OCI-LY3 (cell line): ENCODE measurements at regions not wholly inside any gene's neighbourhood (a gene's known extent, or its start where the extent isn't known, plus 50 kb on each side); places are given as distances from the start of the nearest gene placed in this dataset.

ENCODE experiments used
- H2AFZ ChIP-seq: fragments of 200-600, 300-600 bp; shearing (Covaris generic); 2 replicates; pipeline ENCODE4 v1.6.0; 2014; ENCODE audit warnings: antibody characterized with exemption, low read depth, low read length
- H3K27ac ChIP-seq: fragments of 200-600, 300-600 bp; sonication (generic); 2 replicates; pipeline ENCODE4 v1.5.1; 2014; ENCODE audit warnings: mild to moderate bottlenecking, low read length, moderate library complexity, mixed read lengths
- H3K27me3 ChIP-seq: fragments of 200-600, 300-600 bp; sonication (generic); 2 replicates; pipeline ENCODE4 v1.6.1; 2014; ENCODE audit warnings: low read depth, low read length, mixed read lengths
- H3K36me3 ChIP-seq: fragments of 200-600, 300-600 bp; sonication (generic); replicated peaks from 2 replicates; pipeline ENCODE3; 2014; ENCODE audit warnings: low read depth, low read length, mixed read lengths
- H3K4me1 ChIP-seq: fragments of 300-600, 200-600 bp; sonication (generic); 2 replicates; pipeline ENCODE4 v1.6.1; 2014; ENCODE audit warnings: low read length, mixed read lengths
- H3K4me2 ChIP-seq: fragments of 200-600, 300-600 bp; sonication (generic); 2 replicates; pipeline ENCODE4 v1.6.1; 2014; ENCODE audit warnings: low read length, mixed read lengths
- H3K4me3 ChIP-seq: fragments of 300-600, 200-600 bp; sonication (generic); 2 replicates; pipeline ENCODE4 v1.5.1; 2014; ENCODE audit warnings: antibody characterized with exemption, mild to moderate bottlenecking, low read length, moderate library complexity
- H3K79me2 ChIP-seq: fragments of 300-600, 200-600 bp; shearing (Covaris generic); 2 replicates; pipeline ENCODE4 v1.6.1; 2014; ENCODE audit warnings: mild to moderate bottlenecking, low read length, mixed read lengths
- H3K9ac ChIP-seq: fragments of 300-600, 200-600 bp; shearing (Covaris generic); 2 replicates; pipeline ENCODE4 v1.6.0; 2014; ENCODE audit warnings: mild to moderate bottlenecking, low read length, moderate library complexity
- H3K9me3 ChIP-seq: fragments of 200-600, 300-600 bp; shearing (Covaris generic); 2 replicates; pipeline ENCODE4 v1.6.1; 2014; ENCODE audit warnings: low read length, mixed read lengths; ENCODE audit not compliant: insufficient read depth
- H4K20me1 ChIP-seq: fragments of 200-600, 300-600 bp; sonication (generic); 2 replicates; pipeline ENCODE4 v1.6.1; 2016; ENCODE audit warnings: low read length, mixed read lengths; ENCODE audit not compliant: insufficient read depth
- CTCF ChIP-seq: fragments of 200-600, 300-600 bp; sonication (generic); IDR thresholded peaks from 2 replicates; pipeline ENCODE4 v1.5.1; 2014; ENCODE audit warnings: antibody characterized with exemption, low read length, low read depth
- EZH2phosphoT487 ChIP-seq: fragments of 200-600 bp; shearing (Covaris generic); IDR thresholded peaks from 2 replicates; pipeline ENCODE4 v1.6.1; 2018; ENCODE audit warnings: antibody characterized with exemption, mixed run types, low read depth

GRCh38 chr6:54770328-54770727 is 76.2 kb upstream of the FAM83B start:
- H3K9ac ChIP-seq: no peak overlapping the region
- H3K4me2 ChIP-seq: no peak overlapping the region
- H3K4me1 ChIP-seq: no peaks in the 10 kb centered on the region
- no peak overlapping the region for H3K4me3 ChIP-seq
- TF ChIP-seq EZH2phosphoT487 (no peak), CTCF (no peak)
- H3K27me3 ChIP-seq: no peaks in the 10 kb centered on the region
- no peaks in the 10 kb centered on the region for H3K36me3 ChIP-seq
- H3K79me2 ChIP-seq: no peaks in the 10 kb centered on the region
- no peak overlapping the region for H2AFZ ChIP-seq
- H3K27ac ChIP-seq: no peak overlapping the region
- no peaks in the 10 kb centered on the region for H3K9me3 ChIP-seq
- no peaks in the 10 kb centered on the region for H4K20me1 ChIP-seq

DNA sequence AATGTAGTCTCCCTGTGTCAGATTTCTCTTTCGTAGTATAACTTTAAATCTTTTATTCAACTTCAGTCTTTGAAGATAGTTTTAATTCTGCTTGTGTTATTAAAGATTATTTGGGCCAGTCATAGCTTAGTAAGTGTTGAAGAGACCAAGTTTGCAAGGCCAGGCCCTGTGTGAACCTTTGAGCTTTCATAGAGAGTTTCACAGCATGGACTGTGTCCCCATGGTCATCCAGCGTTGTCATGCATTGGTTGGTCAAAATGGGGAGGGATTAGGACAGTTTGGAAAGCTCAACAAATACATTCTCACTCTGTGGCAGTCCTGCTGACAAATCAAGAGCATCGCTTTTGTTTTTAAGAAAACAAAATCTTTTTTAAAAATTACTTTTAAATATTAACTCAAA is 74.6 kb upstream of the FAM83B start:
- Histone ChIP-seq H3K4me3 (no peak overlapping the region), H3K79me2 (no peaks in the 10 kb centered on the region), H2AFZ (no peak overlapping the region), H3K27me3 (no peaks in the 10 kb centered on the region), H3K4me2 (no peak overlapping the region), H3K36me3 (no peaks in the 10 kb centered on the region), H3K9me3 (no peaks in the 10 kb centered on the region), H3K9ac (no peak overlapping the region), H4K20me1 (no peaks in the 10 kb centered on the region), H3K27ac (no peak overlapping the region), H3K4me1 (no peaks in the 10 kb centered on the region)
- TF ChIP-seq EZH2phosphoT487 (no peak), CTCF (no peak)

GRCh38 chr6:54772610-54773009 is 74.0 kb upstream of the FAM83B start:
- H3K4me1 ChIP-seq: no peaks in the 10 kb centered on the region
- no peak overlapping the region for H2AFZ ChIP-seq
- H3K36me3 ChIP-seq: no peaks in the 10 kb centered on the region
- no peak overlapping the region for H3K4me3 ChIP-seq
- H3K4me2 ChIP-seq: no peak overlapping the region
- no peak for TF ChIP-seq CTCF
- TF ChIP-seq EZH2phosphoT487: no peak
- H3K27me3 ChIP-seq: no peaks in the 10 kb centered on the region
- H4K20me1 ChIP-seq: no peaks in the 10 kb centered on the region
- H3K27ac ChIP-seq: no peak overlapping the region
- H3K9ac ChIP-seq: no peak overlapping the region
- H3K9me3 ChIP-seq: no peaks in the 10 kb centered on the region
- no peaks in the 10 kb centered on the region for H3K79me2 ChIP-seq

- no peaks in the 10 kb centered on the region for H4K20me1 ChIP-seq
- no peak overlapping the region for H3K9ac ChIP-seq
- H3K36me3 ChIP-seq: no peaks in the 10 kb centered on the region
- no peak overlapping the region for H3K4me2 ChIP-seq
- H3K4me1 ChIP-seq: no peaks in the 10 kb centered on the region
- no peaks in the 10 kb centered on the region for H3K79me2 ChIP-seq
- no peak overlapping the region for H3K4me3 ChIP-seq
- no peaks in the 10 kb centered on the region for H3K27me3 ChIP-seq
- TF ChIP-seq EZH2phosphoT487 (no peak), CTCF (no peak)
- no peak overlapping the region for H2AFZ ChIP-seq
- no peak overlapping the region for H3K27ac ChIP-seq
- no peaks in the 10 kb centered on the region for H3K9me3 ChIP-seq
These were observed 71.0 kb upstream of the FAM83B start for GRCh38 chr6:54775576-54775975.
